Ovary (tissue), 7 donors: ENCODE measurements at regions not wholly inside any gene's neighbourhood (a gene's known extent, or its start where the extent isn't known, plus 50 kb on each side); places are given as distances from the start of the nearest gene placed in this dataset.
"Not testable (repeated sequence)": the region's sequence is repeated elsewhere in the genome, so short reads cannot be mapped to it uniquely, and the experiment has no call there.

Source experiments
- DNase-seq, 5 donors: peaks; one replicate each; pipeline ENCODE4 v3.0.0-alpha.2; 2019 to 2020
- H3K27ac ChIP-seq, 2 donors: fragments of 200-600 bp; one replicate each; pipeline versions ENCODE4 v1.5.1 to v1.8.0; 2019 to 2022
- H3K27me3 ChIP-seq: fragments of 200-600 bp; one replicate; pipeline ENCODE4 v1.8.0; 2022
- H3K36me3 ChIP-seq: fragments of 200-600 bp; sonication (generic); one replicate; pipeline ENCODE4 v1.5.1; 2019
- H3K4me1 ChIP-seq: one replicate; pipeline ENCODE4 v1.8.1; 2013; ENCODE audit warnings: mild to moderate bottlenecking, moderate library complexity; ENCODE audit not compliant: insufficient read depth
- H3K4me3 ChIP-seq: fragments of 200-600 bp; sonication (generic); one replicate; pipeline ENCODE4 v1.5.1; 2017
- H3K9me3 ChIP-seq, 2 donors: fragments of 200-600 bp in 1 of 2; sonication (generic) in 1 of 2; one replicate each; pipeline versions ENCODE4 v1.5.1 to v1.8.1; 2013 to 2019; ENCODE audit warnings: mild to moderate bottlenecking in 1 of 2, moderate library complexity in 1 of 2
- EP300 ChIP-seq: sonication (generic); formaldehyde crosslinking; IDR thresholded peaks from one replicate; pipeline ENCODE4 v1.6.1; 2017; ENCODE audit warnings: antibody characterized with exemption
- POLR2A ChIP-seq: fragments of 450-650 bp; IDR thresholded peaks from one replicate; pipeline ENCODE4 v1.6.1; 2017; ENCODE audit warnings: antibody characterized with exemption, mild to moderate bottlenecking, moderate library complexity
- WGBS, 3 donors: extraction: QIAGEN DNeasy Blood & Tissue Kit in 1 of 3; methylation state at CpG; one replicate each; pipeline versions ENCODE4 v1.1.5 to v1.1.7; 2013 to 2017; 5-methylcytosine and 5-hydroxymethylcytosine counted together
- intact Hi-C, 4 donors: fragments of 100-400 bp; cut with DNase I; formaldehyde crosslinking; loops; one replicate each; pipeline versions ENCODE4 v1.11.0 to v1.15.1; 2022 to 2023
- TF ChIP-seq, protein P1 (sequence below), 3 donors: fragments of 450-650 bp in 2 of 3; fragments of 200-600 bp in 1 of 3; IDR thresholded peaks; one replicate each; pipeline versions ENCODE4 v1.5.1 to v1.8.0; 2016 to 2022; ENCODE audit warnings: antibody characterized with exemption in 3 of 3, mild to moderate bottlenecking in 1 of 3
- donor health status: DM: no; HTN: no; CAD: no; lungs with moderate emphysema.
- donor health status: DM: no; HTN: no; CAD: no.
- donor health status: Bipolar disorder and iron deficiency.
- donor health status: DM: no; HTN: no; CAD: no.
- donor health status: DM: yes; HTN: yes; CAD: no.

DNA sequence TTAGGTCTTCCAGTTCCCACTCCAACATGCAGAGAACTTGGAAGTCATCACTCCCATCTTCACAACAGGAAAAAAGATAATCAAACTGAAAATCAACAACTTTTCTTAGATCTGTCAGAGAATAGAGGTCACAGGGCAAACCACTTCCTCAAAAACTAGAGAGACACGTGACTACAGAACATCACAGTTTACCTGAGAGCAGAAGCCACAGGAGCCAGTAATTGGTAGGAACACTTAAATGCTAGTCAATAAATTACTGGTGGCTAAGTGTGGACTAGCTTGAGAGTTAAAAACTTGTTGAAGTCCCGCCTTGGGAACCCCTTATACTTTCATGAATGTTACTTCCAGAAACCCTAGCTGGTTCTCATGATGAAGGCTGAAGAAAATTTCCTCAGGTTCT, 81.1 kb downstream of the THSD1 start:
- intact Hi-C loops, DNase-seq, H3K9me3 ChIP-seq, H3K27ac ChIP-seq, H3K27me3 ChIP-seq, H3K4me1 ChIP-seq, H3K4me3 ChIP-seq, H3K36me3 ChIP-seq: not testable (repeated sequence)
- 43 to 89% (median 87%) methylated on average over 1 to 2 of the region's 2 CpGs for WGBS, 3 donors

GRCh38 chr13:52319876-52320275, 86.1 kb downstream of the THSD1 start:
- Histone ChIP-seq H3K36me3 (no peaks in the 10 kb centered on the region), H3K4me3 (no peak overlapping the region), H3K9me3 (no peaks in the 10 kb centered on the region), H3K4me1 (no peaks in the 10 kb centered on the region), H3K27me3 (no peaks in the 10 kb centered on the region), H3K27ac (no peak overlapping the region)
- 79 to 90% (median 83%) methylated on average over 2 of the region's 2 CpGs for WGBS, 3 donors
- intact Hi-C loops: no loop called here
- TF ChIP-seq POLR2A: no peak
- no peak for TF ChIP-seq EP300
- TF ChIP-seq, protein P1, sequence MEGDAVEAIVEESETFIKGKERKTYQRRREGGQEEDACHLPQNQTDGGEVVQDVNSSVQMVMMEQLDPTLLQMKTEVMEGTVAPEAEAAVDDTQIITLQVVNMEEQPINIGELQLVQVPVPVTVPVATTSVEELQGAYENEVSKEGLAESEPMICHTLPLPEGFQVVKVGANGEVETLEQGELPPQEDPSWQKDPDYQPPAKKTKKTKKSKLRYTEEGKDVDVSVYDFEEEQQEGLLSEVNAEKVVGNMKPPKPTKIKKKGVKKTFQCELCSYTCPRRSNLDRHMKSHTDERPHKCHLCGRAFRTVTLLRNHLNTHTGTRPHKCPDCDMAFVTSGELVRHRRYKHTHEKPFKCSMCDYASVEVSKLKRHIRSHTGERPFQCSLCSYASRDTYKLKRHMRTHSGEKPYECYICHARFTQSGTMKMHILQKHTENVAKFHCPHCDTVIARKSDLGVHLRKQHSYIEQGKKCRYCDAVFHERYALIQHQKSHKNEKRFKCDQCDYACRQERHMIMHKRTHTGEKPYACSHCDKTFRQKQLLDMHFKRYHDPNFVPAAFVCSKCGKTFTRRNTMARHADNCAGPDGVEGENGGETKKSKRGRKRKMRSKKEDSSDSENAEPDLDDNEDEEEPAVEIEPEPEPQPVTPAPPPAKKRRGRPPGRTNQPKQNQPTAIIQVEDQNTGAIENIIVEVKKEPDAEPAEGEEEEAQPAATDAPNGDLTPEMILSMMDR (IDR thresholded peaks at IDR 0.05): no peak
- no peak for DNase-seq

GRCh38 chr13:52309833-52310232, 96.1 kb downstream of the THSD1 start:
- H3K4me3 ChIP-seq, H3K36me3 ChIP-seq, H3K27ac ChIP-seq, H3K4me1 ChIP-seq, DNase-seq, H3K9me3 ChIP-seq, H3K27me3 ChIP-seq, intact Hi-C loops: not testable (repeated sequence)
- 47 to 66% (median 50%) methylated on average over 6 of the region's 6 CpGs for WGBS, 3 donors

DNA sequence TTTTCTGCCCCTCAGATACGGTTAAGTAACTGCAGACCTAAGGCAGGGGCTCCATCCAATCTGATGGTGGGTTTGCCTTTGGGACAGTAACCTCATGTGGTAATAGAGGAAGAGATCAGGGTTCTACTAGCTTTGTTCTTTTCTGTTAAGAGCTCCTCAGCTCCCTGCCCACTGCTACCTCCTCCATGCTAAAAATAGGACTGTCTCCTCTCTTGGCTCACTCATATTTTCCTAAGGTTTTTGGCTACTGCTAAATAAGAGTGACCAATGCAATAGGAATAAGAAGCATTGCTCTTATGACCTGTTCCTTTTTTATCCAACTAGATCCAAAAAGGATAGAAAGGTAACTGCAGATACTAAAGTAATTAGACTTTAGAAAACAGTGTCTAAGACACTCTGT, 99.6 kb downstream of the THSD1 start:
- H3K4me3 ChIP-seq, H3K9me3 ChIP-seq, H3K27ac ChIP-seq, DNase-seq, H3K4me1 ChIP-seq, intact Hi-C loops, H3K36me3 ChIP-seq, H3K27me3 ChIP-seq: not testable (repeated sequence)
- WGBS, 3 donors: no CpG with 5 or more reads among the region's 1 CpG

DNA sequence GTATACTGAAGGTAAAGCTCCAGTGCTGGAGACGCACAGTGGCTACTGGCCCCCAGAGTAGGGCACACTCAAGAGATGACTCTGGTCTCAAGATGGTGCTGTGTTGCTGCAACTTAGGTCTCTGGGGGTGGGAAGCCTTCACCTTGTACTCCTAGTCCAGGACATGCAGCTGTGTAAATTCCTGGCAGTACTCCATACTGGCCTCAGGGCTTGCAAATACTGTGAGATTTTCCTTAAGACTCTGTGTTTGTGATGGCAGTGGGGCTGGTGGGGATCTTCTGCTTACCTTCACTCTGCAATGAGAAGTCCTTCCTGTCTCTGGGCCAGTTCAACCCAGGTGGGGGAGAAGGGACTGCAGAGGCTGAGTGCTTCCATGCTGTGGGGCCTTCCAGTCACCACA, 102.9 kb downstream of the THSD1 start:
- H3K36me3 ChIP-seq, H3K4me1 ChIP-seq, H3K27me3 ChIP-seq, H3K27ac ChIP-seq, H3K9me3 ChIP-seq, intact Hi-C loops, H3K4me3 ChIP-seq, DNase-seq: not testable (repeated sequence)
- WGBS, 3 donors: 80 to 100% (median 94%) methylated on average over 1 of the region's 1 CpG

- DNase-seq, H3K9me3 ChIP-seq, H3K4me3 ChIP-seq, H3K4me1 ChIP-seq, H3K27ac ChIP-seq, H3K36me3 ChIP-seq, intact Hi-C loops, H3K27me3 ChIP-seq: not testable (repeated sequence)
- WGBS, 3 donors: 86 to 100% methylated on average over 1 to 2 of the region's 6 CpGs; no CpG with 5 or more reads in 1 of the 3 donors
Measured at GRCh38 chr13:52302688-52303087, 103.3 kb downstream of the THSD1 start.

GRCh38 chr13:52301810-52302400, 104.1 kb downstream of the THSD1 start:
- H3K9me3 ChIP-seq, H3K27me3 ChIP-seq, H3K27ac ChIP-seq, H3K4me3 ChIP-seq, H3K36me3 ChIP-seq, intact Hi-C loops, DNase-seq, H3K4me1 ChIP-seq: not testable (repeated sequence)
- WGBS, 3 donors: 34 to 61% (median 50%) methylated on average over 1 to 3 of the region's 4 CpGs

GRCh38 chr13:52298079-52298661, 107.8 kb downstream of the THSD1 start:
- H3K4me3 ChIP-seq, H3K4me1 ChIP-seq, H3K9me3 ChIP-seq, DNase-seq, intact Hi-C loops, H3K36me3 ChIP-seq, H3K27me3 ChIP-seq, H3K27ac ChIP-seq: not testable (repeated sequence)
- 60 to 73% (median 64%) methylated on average over 5 of the region's 5 CpGs for WGBS, 3 donors

- H3K36me3 ChIP-seq, H3K4me1 ChIP-seq, H3K27ac ChIP-seq, intact Hi-C loops, DNase-seq, H3K27me3 ChIP-seq, H3K4me3 ChIP-seq, H3K9me3 ChIP-seq: not testable (repeated sequence)
- 89 to 91% (median 90%) methylated on average over 2 of the region's 6 CpGs for WGBS, 3 donors
Measured at GRCh38 chr13:52288891-52289290, 117.1 kb downstream of the THSD1 start.

DNA sequence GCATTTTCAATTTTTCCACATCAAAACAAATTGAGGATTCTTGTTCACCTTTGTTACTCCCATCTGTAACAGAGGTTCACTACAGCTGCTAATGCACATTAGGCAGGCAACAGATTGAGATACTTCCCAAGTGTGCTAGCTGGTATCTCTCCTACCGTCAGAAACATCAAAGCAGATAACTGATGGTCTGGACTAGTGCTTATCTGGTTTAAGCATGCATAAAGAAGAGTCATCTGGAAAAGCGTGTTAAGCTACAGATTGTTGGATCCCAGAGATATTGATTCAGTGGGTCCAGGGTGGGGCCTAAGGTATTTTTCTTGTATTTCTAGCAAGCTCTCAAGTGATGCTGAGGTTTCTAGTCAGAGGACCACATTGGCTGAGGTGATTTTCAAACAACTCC, 122.0 kb upstream of the NEK3 start:
- H3K27me3 ChIP-seq, H3K27ac ChIP-seq, intact Hi-C loops, DNase-seq, H3K9me3 ChIP-seq, H3K4me1 ChIP-seq, H3K36me3 ChIP-seq, H3K4me3 ChIP-seq: not testable (repeated sequence)
- WGBS, 3 donors: 52 to 74% (median 60%) methylated on average over 2 of the region's 2 CpGs

GRCh38 chr13:52279408-52279807, 120.0 kb upstream of the NEK3 start:
- DNase-seq, intact Hi-C loops: not testable (repeated sequence)
- 80 to 100% methylated on average over 1 of the region's 1 CpG; no CpG with 5 or more reads in 1 of the 3 donors for WGBS, 3 donors

More at GRCh38 chr13:52279408-52279807, 120.0 kb upstream of the NEK3 start:
- not testable (repeated sequence) for H3K36me3 ChIP-seq, H3K4me3 ChIP-seq, H3K27ac ChIP-seq, H3K4me1 ChIP-seq, H3K9me3 ChIP-seq, H3K27me3 ChIP-seq
